SK-N-MC (cell line): ENCODE measurements at regions not wholly inside any gene's neighbourhood (a gene's known extent, or its start where the extent isn't known, plus 50 kb on each side); places are given as distances from the start of the nearest gene placed in this dataset.

Experiments used
- EZH2 ChIP-seq: fragments of 200-600 bp; sonication (generic); IDR thresholded peaks from one replicate; pipeline ENCODE4 v1.6.1; 2017; ENCODE audit warnings: antibody characterized with exemption
- FOXP2 ChIP-seq: optimal IDR thresholded peaks from 2 replicates; pipeline ENCODE3; 2011; ENCODE audit warnings: mild to moderate bottlenecking, moderate library complexity; ENCODE audit not compliant: insufficient read depth; ENCODE audit errors: extremely low read length, control extremely low read depth
- POLR2AphosphoS5 ChIP-seq: IDR thresholded peaks from 2 replicates; pipeline ENCODE4 v1.6.1; 2012; ENCODE audit warnings: mild to moderate bottlenecking, low read depth, low read length, borderline replicate concordance

DNA sequence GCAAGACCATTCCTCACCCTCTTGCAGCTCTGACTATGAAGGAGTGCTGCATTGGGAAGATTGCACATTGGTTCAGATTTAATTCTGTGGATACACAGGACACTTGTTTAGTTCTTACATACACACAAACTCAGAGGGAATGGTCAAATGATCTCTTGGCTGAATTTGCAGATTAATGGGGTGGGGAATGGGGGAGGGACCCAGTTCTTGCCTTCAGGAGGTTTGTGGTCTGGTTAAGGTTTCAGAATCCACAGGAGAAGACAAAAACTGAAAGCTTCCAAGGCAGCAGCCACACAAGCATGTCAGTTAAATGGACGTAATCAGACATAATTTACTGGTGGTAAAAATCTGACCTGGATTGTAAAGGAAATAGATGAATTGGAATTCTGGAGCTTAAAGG is 257.1 kb upstream of the ROPN1 start:
- TF ChIP-seq POLR2AphosphoS5, result no peak
- no peak for TF ChIP-seq EZH2
- no peak for TF ChIP-seq FOXP2
